HG02623 (cell line): ENCODE measurements at regions not wholly inside any gene's neighbourhood (a gene's known extent, or its start where the extent isn't known, plus 50 kb on each side); places are given as distances from the start of the nearest gene placed in this dataset.
"Not testable (repeated sequence)": the region's sequence is repeated elsewhere in the genome, so short reads cannot be mapped to it uniquely, and the experiment has no call there.

Experiments
- ATAC-seq: cut with Tn5 transposase; IDR thresholded peaks from one replicate; pipeline ENCODE4 v1.9.1; 2021; ENCODE audit warnings: moderate library complexity; ENCODE audit not compliant: unreplicated experiment

GRCh38 chr5:60519372-60519771 is 180.6 kb downstream of the DEPDC1B start:
- ATAC-seq: no peak

DNA sequence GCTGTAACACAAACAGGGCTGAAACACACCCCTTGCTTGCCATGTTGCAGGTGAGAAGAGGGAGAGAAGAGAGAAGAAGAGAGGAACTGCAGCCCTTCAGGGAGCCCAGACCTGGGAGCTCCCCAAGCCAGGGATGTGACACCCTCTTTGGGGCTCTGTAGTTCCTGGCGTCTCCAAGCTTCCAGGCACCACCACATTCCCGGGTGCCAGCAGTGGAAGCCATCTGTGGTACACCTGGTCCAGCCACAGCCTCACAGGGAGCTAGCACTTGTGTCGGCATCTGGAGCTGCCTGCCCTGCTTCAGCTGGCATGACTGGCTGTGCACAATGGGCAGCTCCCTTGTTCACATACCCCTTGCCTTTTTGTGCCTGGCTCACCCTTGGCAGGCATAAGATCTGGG is 182.1 kb downstream of the DEPDC1B start:
- ATAC-seq: no peak

GRCh38 chr5:60517094-60517694 is 182.8 kb downstream of the DEPDC1B start:
- no peak for ATAC-seq

- ATAC-seq: no peak
These were observed 183.3 kb downstream of the DEPDC1B start for GRCh38 chr5:60516688-60517087.

DNA sequence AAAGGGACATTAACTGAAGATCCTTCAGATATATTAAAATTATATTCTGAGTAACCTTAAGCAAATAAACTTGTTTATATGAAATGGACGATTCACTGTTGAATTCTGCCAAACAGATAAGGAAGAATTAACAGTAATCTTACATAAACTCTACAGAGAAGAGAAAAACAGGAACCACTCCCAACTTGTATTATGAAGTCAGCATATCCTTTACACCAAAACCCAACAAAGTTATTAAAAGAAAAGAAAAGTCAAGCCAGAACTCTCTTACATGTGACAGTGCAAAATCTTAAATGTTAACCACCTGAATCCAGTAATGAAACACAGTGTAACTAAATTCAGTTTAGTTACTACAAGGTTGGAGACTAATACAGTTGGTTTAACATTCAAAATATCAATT is 185.8 kb downstream of the DEPDC1B start:
- no peak for ATAC-seq

DNA sequence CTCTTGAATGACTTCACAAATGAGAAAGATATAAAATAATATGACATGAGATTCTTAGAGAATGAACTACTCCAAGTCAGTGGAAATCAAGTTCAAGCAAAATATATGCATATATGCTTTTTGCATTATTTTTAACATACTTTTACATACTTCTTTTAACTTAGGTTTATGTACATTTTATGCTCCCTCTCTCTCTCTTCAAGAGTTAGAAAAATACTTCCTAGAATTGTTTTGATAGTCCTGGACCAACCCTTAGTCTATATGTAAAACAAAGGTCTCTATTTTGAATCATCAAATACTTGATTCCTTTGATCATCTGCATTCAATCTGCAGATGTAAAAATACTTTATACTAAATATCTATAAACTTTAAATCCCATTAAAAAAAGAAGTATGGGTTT is 187.8 kb downstream of the DEPDC1B start:
- no peak for ATAC-seq

- ATAC-seq: no peak
These were observed 189.3 kb downstream of the DEPDC1B start for GRCh38 chr5:60510663-60511062.

DNA sequence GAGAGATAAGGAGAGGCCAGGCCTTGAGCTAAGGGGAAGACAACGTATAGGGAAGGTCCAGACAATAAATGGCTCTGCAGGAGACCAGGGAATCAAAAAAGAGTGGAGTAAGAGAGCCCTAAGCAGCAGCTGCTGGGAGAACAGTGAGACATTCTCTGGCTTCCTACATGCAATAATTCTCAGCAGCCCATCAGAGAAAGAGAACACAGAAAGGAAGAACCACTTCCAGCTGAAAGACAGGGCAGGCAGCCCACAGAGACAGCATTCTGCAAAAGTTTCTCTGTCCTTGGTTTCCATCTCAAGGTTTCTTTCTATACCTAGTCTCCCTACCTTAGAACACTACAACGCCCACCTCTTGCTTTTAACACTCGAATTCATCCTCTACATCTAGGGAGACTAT is 189.9 kb downstream of the DEPDC1B start:
- no peak for ATAC-seq

DNA sequence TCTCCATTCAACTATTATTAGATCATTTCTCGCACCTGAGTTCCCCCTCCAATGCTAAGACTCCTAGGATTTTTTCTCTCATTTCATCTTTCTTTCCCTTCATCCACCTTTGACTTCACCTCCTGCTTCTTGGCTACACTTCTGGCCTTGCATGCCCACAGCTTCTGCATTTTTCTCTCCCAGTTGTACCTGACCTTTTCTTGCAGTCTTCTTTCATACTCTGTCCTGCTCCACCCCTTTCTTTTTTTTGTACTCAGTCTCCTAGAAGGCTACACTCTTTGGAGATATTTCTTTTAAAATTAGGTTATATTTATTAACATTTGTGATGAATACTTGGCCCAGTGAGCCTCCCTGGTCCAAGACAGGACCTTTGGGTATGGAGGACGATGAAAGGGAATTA is 190.4 kb downstream of the DEPDC1B start:
- ATAC-seq: no peak

GRCh38 chr5:60507687-60508086 is 192.3 kb downstream of the DEPDC1B start:
- no peak for ATAC-seq

DNA sequence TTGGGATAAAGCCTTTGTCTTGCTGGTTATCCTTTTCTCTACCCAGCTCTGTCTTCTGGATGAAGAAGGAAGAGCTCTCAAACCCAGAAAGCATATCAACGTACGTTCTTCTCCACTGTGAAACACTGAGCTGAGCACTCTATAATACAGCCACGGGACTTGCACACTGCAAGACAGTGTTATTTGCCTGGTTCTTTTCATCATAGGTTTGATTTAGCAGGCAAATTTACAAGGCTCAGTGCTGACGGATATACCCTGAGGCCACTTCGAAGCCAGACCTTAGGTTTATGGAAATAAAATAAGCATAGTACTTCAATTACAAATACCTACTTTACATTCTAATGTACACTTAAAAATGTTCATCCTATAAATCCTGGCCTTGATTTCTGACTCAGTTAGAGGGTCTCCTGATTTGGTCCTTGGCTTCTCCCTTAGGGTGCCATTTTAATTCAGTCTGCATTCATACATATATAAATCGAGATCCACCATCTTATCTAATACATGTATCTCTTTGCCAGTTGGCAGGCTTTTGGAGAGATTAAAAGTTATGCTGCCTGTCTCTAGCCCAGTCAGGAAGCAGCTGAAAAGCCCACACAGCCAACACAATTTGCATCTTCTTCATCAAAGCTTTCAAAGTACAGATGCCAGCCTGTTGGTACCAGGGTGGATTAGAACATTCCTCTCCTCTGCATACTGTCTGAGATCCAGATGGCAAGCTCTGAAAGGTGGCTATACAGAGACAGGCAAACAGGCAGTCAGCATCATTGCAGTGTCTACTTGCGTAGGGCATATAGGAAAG is 194.4 kb downstream of the DEPDC1B start:
- ATAC-seq: no peak

DNA sequence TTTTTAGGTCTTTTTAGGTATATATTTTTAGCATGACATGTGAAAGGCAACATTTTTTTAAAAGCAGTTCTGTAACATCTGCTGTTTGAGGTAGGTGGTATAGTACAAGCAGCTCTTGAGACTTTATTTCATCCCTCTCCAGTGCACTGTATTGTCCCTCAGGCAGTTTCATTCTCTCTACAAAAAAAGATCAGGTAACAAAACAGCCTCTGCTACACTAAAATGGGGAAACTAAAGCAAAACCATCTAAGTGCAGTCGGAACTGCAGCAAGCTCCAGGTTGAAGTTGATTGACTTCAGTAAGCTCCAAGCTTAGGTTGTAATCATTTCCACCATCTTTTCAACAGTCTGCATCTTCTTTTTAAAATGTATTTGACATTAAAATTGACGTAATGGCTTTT is 195.6 kb downstream of the DEPDC1B start:
- peak; percentile 79 for ATAC-seq

- peak; percentile 56 for ATAC-seq
These were observed 196.2 kb downstream of the DEPDC1B start for GRCh38 chr5:60503771-60504170.

DNA sequence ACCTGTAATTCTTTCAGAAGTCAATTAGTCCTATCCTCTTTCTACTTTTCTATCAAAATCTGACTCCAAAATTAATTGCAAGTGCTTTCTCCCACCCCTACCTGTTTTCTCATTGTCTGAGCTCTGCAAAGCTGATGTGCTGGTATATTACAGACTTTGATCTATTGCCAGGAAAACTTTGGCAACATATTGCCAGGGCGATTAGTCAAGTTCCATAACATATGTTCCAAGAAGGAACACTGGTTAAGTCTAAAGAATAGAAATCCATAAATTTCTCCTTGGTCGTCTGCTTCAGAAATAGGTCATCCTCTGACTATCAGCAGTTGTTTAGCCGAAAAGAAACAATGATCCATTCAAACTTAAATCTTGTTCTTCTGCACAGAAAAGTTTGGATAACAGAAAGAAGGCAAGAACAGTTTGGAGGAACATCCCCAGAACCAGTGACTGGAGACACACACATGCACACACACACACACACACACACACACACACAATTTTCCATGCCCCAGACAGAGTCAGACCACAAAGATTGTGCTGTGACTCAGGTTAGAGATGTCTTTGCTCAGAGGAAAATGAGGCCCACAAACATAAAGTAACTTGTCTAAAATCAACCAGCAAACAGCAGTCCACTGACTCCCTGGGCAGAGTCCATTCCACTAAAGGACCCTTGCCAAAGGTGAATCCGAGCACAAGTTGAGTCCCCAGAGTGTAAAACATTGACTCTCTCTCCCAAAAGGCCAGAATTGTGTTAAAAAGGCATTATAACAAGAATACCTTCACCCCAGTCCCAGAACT is 202.1 kb downstream of the DEPDC1B start:
- no peak for ATAC-seq

DNA sequence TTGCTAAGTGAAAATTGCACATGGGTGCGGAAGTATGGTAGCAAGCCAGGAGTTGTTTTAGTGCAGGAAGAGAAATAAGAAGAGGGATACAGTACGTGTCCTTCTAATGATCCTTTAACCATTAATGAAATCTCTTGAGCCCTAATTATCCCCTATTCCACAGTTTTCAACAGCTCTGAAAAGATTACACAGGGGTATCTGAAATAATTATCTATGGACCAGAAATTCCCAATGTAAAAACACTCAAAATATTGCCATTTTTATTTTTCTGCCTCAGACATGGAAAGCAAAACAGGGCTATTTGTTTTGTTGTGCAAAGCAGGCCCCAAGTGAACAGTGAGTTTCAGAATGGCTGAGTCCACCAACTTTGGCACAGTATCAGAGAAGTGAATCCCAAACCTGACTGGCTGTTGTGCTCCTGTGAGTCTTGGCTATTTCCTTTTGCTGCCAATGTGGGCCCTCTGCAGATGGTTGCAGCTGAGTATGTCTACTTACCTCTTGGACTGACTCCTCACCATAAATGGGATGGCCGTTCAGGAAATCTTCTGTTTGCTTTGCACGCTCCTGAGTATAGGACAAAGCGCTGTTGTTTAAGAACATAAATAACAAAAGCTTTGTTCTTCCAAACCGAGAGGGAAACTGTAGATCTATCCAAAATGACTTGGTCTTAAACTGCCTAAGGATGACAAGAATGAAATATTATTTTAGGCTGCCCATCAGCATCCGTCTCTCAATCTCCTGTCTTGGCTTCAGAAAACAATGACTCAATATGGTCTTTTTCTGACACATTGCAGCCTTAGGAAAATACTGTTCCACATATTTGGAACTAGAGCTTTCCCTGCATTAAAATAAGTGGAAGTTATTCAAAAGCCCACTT is 204.1 kb downstream of the DEPDC1B start:
- ATAC-seq: no peak

DNA sequence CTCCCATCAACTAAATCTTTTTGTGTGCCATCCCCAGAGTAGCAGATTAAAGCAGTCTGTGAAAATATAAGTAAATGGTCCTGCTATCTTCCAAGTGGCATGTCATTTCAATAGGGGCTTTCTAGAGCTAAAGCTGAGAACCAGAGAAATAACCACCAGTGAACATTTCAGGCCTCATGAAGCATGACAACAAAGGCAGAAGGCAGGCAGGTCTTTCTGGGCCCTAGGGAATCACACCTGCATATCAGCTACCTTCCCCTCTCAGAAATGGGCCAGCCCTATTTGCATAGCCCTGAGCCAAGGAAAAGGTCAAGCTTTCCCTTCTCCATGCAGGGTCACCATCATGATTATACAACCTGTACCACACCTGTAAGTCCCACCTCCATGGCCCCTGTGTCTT is 205.3 kb downstream of the DEPDC1B start:
- peak; percentile 74 for ATAC-seq

GRCh38 chr5:60494144-60494543 is 205.8 kb downstream of the DEPDC1B start:
- no peak for ATAC-seq

- ATAC-seq: no peak
These were observed 206.6 kb downstream of the DEPDC1B start for GRCh38 chr5:60493372-60493771.

DNA sequence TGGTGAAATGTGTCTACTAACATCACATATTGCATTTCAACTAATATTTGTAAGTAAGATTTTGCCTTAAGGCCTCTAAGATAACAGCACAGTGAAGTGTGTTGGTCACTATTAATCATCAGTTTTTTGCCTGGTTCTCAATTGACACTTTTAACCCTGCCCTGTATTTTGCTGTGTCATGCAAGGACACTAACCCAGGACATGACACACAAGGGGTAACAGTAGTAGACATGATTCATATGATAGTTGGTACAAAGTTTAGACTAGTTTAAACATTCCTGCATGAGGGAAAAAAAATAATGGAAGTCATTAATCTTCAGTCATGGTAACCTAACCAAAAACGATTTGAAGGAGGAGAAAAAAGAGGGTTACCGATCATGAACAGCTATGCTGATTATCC is 207.0 kb downstream of the DEPDC1B start:
- no peak for ATAC-seq

DNA sequence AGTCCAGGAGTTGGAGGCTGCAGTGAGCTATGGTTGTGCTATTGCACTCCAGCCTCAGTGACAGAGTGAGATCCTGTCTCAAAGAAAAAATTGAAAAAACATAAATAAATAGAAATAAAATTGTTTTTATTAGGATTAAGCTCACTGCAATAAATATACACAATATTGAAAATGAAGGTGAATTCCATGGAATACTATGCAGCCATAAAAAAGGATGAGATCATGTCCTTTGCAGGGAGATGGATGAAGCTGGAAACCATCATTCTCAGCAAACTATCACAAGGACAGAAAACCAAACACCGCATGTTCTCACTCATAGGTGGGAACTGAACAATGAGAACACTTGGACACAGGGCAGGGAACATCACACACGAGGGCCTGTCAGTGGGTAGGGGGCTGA is 207.6 kb downstream of the DEPDC1B start:
- not testable (repeated sequence) for ATAC-seq

- ATAC-seq: no peak
These were observed 209.3 kb downstream of the DEPDC1B start for GRCh38 chr5:60490597-60491166.
